ENCODE measurements at regions not wholly inside any gene's neighbourhood (a gene's known extent, or its start where the extent isn't known, plus 50 kb on each side); places are given as distances from the start of the nearest gene placed in this dataset.
A peak's percentile ranks its signal among the peaks of the same experiment; 100 is the strongest.
"Not testable (repeated sequence)": the region's sequence is repeated elsewhere in the genome, so short reads cannot be mapped to it uniquely, and the experiment has no call there.

- Histone ChIP-seq H3K4me3 (ENCODE audit: control insufficient read depth in 1 of 7, extremely low read depth in 1 of 7, insufficient read depth in 4 of 7, low read depth in 2 of 7, low read length in 6 of 7) (no peak overlapping the region), H3K9me3 (ENCODE audit: control extremely low read depth in 1 of 5, control insufficient read depth in 4 of 5, insufficient read depth in 2 of 5, low read depth in 1 of 5, low read length in 4 of 5) (peaks cover 0 to 3% (median 0%) of the 10 kb centered on the region in 5 experiments), H3K27me3 (replicated peaks in 2 of 5; ENCODE audit: control insufficient read depth in 4 of 5, insufficient read depth in 5 of 5, low read length in 4 of 5) (peaks cover 0 to 3% (median 0%) of the 10 kb centered on the region in 5 experiments), H3K36me3 (ENCODE audit: control insufficient read depth in 4 of 4, insufficient read depth in 4 of 4, low read length in 3 of 4) (no peaks in the 10 kb centered on the region), H3K27ac (ENCODE audit: insufficient read depth in 1 of 2, low read depth in 1 of 2, low read length in 2 of 2, poor library complexity in 1 of 2, severe bottlenecking in 2 of 2) (no peak overlapping the region), H3K4me1 (ENCODE audit: control extremely low read depth in 1 of 4, control insufficient read depth in 4 of 4, insufficient read depth in 4 of 4, low read length in 3 of 4) (no peaks in the 10 kb centered on the region)
- DNase-seq: no peak
- CTCF ChIA-PET: no interaction called here
- POLR2A ChIA-PET: no interaction called here
- WGBS (ENCODE audit: insufficient coverage): 96% methylated on average over 5 of the region's 9 CpGs
These were observed 63.2 kb upstream of the GOT2 start for GRCh38 chr16:58797137-58797801.

- ChIA-PET CTCF (no interaction called here), POLR2A (no interaction called here)
- no peak overlapping the region for H3K4me3 ChIP-seq (ENCODE audit: control insufficient read depth in 1 of 7, extremely low read depth in 1 of 7, insufficient read depth in 4 of 7, low read depth in 2 of 7, low read length in 6 of 7)
- H3K27me3 ChIP-seq (replicated peaks in 2 of 5; ENCODE audit: control insufficient read depth in 4 of 5, insufficient read depth in 5 of 5, low read length in 4 of 5): no peaks in the 10 kb centered on the region
- WGBS (ENCODE audit: insufficient coverage): 80% methylated on average over 1 of the region's 1 CpG
- no peak for DNase-seq
- H3K4me1 ChIP-seq (ENCODE audit: control extremely low read depth in 1 of 4, control insufficient read depth in 4 of 4, insufficient read depth in 4 of 4, low read length in 3 of 4): no peaks in the 10 kb centered on the region
- H3K9me3 ChIP-seq (ENCODE audit: control extremely low read depth in 1 of 5, control insufficient read depth in 4 of 5, insufficient read depth in 2 of 5, low read depth in 1 of 5, low read length in 4 of 5): no peaks in the 10 kb centered on the region
- H3K36me3 ChIP-seq (ENCODE audit: control insufficient read depth in 4 of 4, insufficient read depth in 4 of 4, low read length in 3 of 4): no peaks in the 10 kb centered on the region
- no peak overlapping the region for H3K27ac ChIP-seq (ENCODE audit: insufficient read depth in 1 of 2, low read depth in 1 of 2, low read length in 2 of 2, poor library complexity in 1 of 2, severe bottlenecking in 2 of 2)
These were observed 59.2 kb upstream of the GOT2 start for GRCh38 chr16:58793366-58793765.

GRCh38 chr16:58792188-58792587, 58.1 kb upstream of the GOT2 start:
- no peaks in the 10 kb centered on the region for H3K4me1 ChIP-seq (ENCODE audit: control extremely low read depth in 1 of 4, control insufficient read depth in 4 of 4, insufficient read depth in 4 of 4, low read length in 3 of 4)
- H3K4me3 ChIP-seq (ENCODE audit: control insufficient read depth in 1 of 7, extremely low read depth in 1 of 7, insufficient read depth in 4 of 7, low read depth in 2 of 7, low read length in 6 of 7): no peak overlapping the region
- ChIA-PET CTCF (no interaction called here), POLR2A (no interaction called here)
- no peaks in the 10 kb centered on the region for H3K36me3 ChIP-seq (ENCODE audit: control insufficient read depth in 4 of 4, insufficient read depth in 4 of 4, low read length in 3 of 4)
- no peaks in the 10 kb centered on the region for H3K9me3 ChIP-seq (ENCODE audit: control extremely low read depth in 1 of 5, control insufficient read depth in 4 of 5, insufficient read depth in 2 of 5, low read depth in 1 of 5, low read length in 4 of 5)
- no peak overlapping the region for H3K27ac ChIP-seq (ENCODE audit: insufficient read depth in 1 of 2, low read depth in 1 of 2, low read length in 2 of 2, poor library complexity in 1 of 2, severe bottlenecking in 2 of 2)
- no peaks in the 10 kb centered on the region for H3K27me3 ChIP-seq (replicated peaks in 2 of 5; ENCODE audit: control insufficient read depth in 4 of 5, insufficient read depth in 5 of 5, low read length in 4 of 5)
- peak in 1 of 3 donors; percentile 1 for DNase-seq
- no CpG with 5 or more reads among the region's 2 CpGs for WGBS (ENCODE audit: insufficient coverage)

GRCh38 chr16:58790816-58791557, 56.9 kb upstream of the GOT2 start:
- H3K27ac ChIP-seq (ENCODE audit: insufficient read depth in 1 of 2, low read depth in 1 of 2, low read length in 2 of 2, poor library complexity in 1 of 2, severe bottlenecking in 2 of 2); H3K9me3 ChIP-seq (ENCODE audit: control extremely low read depth in 1 of 5, control insufficient read depth in 4 of 5, insufficient read depth in 2 of 5, low read depth in 1 of 5, low read length in 4 of 5); H3K27me3 ChIP-seq (replicated peaks in 2 of 5; ENCODE audit: control insufficient read depth in 4 of 5, insufficient read depth in 5 of 5, low read length in 4 of 5); H3K4me1 ChIP-seq (ENCODE audit: control extremely low read depth in 1 of 4, control insufficient read depth in 4 of 4, insufficient read depth in 4 of 4, low read length in 3 of 4); POLR2A ChIA-PET; DNase-seq; H3K36me3 ChIP-seq (ENCODE audit: control insufficient read depth in 4 of 4, insufficient read depth in 4 of 4, low read length in 3 of 4); H3K4me3 ChIP-seq (ENCODE audit: control insufficient read depth in 1 of 7, extremely low read depth in 1 of 7, insufficient read depth in 4 of 7, low read depth in 2 of 7, low read length in 6 of 7); CTCF ChIA-PET: not testable (repeated sequence)
- 95% methylated on average over 16 of the region's 32 CpGs for WGBS (ENCODE audit: insufficient coverage)

GRCh38 chr16:58789351-58789750, 55.2 kb upstream of the GOT2 start:
- Histone ChIP-seq H3K9me3 (ENCODE audit: control extremely low read depth in 1 of 5, control insufficient read depth in 4 of 5, insufficient read depth in 2 of 5, low read depth in 1 of 5, low read length in 4 of 5) (no peaks in the 10 kb centered on the region), H3K27ac (ENCODE audit: insufficient read depth in 1 of 2, low read depth in 1 of 2, low read length in 2 of 2, poor library complexity in 1 of 2, severe bottlenecking in 2 of 2) (no peak overlapping the region), H3K36me3 (ENCODE audit: control insufficient read depth in 4 of 4, insufficient read depth in 4 of 4, low read length in 3 of 4) (no peaks in the 10 kb centered on the region), H3K27me3 (replicated peaks in 2 of 5; ENCODE audit: control insufficient read depth in 4 of 5, insufficient read depth in 5 of 5, low read length in 4 of 5) (no peaks in the 10 kb centered on the region), H3K4me1 (ENCODE audit: control extremely low read depth in 1 of 4, control insufficient read depth in 4 of 4, insufficient read depth in 4 of 4, low read length in 3 of 4) (no peaks in the 10 kb centered on the region), H3K4me3 (ENCODE audit: control insufficient read depth in 1 of 7, extremely low read depth in 1 of 7, insufficient read depth in 4 of 7, low read depth in 2 of 7, low read length in 6 of 7) (no peak overlapping the region)
- CTCF ChIA-PET: no interaction called here
- no CpG with 5 or more reads among the region's 4 CpGs for WGBS (ENCODE audit: insufficient coverage)
- no peak for DNase-seq
- POLR2A ChIA-PET: no interaction called here

All from common myeloid progenitor, CD34-positive (primary cell).